NCI-H146 treated with DMSO at 0.1 percent for 48 hours (cell line): ENCODE measurements at regions not wholly inside any gene's neighbourhood (a gene's known extent, or its start where the extent isn't known, plus 50 kb on each side); places are given as distances from the start of the nearest gene placed in this dataset.

ENCODE experiments used
- DNase-seq: peaks from one replicate; lab custom pipeline; 2025; ENCODE audit not compliant: unreplicated experiment; lab: John Stamatoyannopoulos, UW

DNA sequence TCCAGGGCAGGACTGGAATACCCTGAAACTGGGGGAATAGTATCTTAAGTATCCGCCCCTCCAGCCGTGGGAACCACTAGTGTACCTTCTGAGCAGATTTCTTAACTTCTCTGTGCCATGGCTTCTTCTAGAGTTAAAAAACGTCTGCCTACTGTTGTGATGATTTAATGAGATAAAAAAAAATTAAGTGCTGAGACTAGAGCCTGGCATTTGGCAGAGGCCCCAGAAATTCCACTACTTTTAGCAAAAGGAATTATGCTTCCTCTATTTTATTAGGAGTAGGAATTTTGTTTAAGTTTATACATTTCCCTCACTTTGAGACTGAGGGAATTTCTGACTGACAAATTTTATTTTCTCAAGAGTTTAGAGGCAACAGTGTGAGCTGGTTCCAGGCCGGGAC is 371.2 kb upstream of the B3GAT1 start:
- no peak for DNase-seq

DNA sequence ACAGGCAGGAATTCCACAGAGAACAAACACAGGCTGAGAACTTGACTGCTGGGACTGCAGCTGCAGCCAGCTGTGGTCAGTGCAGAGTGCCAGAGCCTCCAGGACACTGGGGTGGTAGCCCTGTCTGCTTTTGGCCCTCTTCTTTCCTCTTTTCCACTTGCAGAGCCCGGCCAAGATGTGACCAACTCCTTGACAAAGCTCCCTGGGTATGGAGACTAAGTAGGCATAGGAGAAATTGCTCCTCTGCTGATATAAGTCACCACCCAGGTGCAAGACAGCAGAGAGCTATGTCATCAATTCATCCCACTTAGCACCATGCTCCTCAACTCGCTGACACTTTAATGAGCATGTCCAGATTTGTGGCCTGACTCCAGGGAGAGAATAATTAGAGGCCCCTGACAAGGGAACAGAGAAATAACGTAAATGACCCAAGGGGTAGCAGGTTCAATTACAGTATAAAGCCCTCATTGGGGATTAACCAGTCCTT is 369.4 kb upstream of the B3GAT1 start:
- no peak for DNase-seq

- DNase-seq: no peak
Measured at GRCh38 chr11:134780486-134781147, 368.6 kb upstream of the B3GAT1 start.

DNA sequence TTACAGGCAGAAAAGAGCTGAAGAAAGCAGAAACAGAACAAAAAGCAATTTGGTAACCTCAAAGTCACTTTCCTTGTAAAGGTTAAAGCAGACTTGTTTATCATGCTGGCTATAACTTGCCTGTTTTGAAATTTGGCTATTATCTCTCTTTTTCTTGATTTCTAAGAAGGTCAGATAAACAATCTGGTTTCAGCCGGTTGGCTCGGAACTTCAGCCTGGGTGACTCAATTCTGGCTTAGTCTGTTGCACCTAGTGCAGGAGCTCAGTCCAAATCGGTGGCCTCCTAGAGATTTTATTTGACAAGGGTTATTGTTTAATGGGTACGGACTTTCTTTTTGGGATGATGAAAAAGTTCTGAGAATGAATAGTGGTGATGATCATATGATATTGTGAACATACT is 367.1 kb upstream of the B3GAT1 start:
- no peak for DNase-seq

- no peak for DNase-seq
Measured at GRCh38 chr11:134768463-134768862, 356.4 kb upstream of the B3GAT1 start.

GRCh38 chr11:134765565-134765964 is 353.5 kb upstream of the B3GAT1 start:
- no peak for DNase-seq

GRCh38 chr11:134764966-134765365 is 352.9 kb upstream of the B3GAT1 start:
- no peak for DNase-seq

DNA sequence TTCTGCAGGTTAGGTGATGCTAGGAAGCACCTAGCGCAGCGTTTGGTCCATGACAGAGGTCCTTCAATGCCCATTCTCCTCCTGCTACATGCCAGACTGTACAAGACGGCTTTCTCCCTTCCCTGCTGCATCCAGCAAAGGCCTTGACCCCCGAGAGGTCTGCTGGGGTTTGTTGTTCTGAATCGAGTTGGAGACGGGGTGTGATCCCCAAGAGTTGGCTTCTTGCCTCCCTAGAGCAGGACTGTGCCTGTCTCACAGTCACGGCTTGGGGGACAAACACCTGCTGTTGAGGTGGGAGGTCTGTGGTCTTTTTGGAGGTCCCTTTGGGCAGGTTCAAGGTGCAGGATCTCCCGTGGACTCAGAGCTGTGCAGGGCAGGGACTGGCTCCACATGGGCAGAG is 352.3 kb upstream of the B3GAT1 start:
- DNase-seq: no peak

DNA sequence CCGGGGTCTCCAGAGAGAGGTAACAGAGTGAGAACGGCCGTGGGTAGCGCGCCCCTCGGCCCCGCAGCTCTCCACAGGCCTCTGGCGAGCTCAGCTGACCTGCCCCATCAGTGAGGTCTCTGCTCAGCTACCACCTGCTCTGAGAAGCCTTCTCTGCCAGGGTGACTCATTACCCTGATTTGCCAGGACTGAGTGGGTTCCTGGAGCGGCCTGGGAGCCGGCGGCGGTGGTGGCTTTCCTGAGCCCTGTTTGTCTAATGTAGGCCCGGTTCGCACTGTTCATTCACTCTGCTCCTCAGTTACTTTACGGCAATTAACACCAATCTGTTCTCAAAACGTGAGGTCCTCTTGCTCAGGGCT is 351.0 kb upstream of the B3GAT1 start:
- no peak for DNase-seq

DNA sequence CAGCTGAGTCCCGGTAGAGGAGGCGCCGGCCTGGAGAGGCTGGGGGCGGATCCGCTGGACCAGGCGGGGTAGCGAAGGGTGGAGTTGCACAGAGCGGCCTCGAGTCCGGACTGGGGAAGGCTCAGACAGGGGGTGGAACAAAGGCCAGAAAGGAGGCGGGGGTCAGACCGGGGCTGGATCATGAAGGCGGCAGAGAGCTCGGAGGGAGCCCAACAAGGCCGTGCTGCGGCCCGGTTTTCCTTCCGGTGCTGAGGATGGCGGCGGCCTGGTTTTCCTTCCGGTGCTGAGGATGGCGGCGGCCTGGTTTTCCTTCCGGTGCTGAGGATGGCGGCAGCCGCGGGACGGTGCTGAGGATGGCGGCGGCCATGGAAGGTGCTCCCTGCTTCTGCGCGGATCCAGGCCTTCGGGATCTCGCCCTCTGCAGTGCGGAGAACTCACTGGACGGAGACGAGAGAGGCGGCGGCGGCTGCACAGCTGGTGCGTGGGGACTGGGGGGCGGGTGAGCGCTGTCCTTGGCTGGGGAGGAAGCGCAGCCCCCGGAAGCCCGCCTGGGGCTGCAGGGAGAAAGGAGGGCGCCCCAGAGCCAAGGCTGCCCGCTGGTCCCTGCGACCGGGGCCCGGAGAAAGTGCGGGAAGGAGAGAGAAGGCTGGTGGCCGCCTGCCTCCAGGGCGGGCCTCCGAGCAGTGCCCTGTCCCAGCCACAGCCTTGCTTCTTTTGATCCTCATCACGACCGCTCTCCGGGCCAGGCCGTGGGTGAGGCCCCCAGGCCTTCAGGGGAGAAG is 350.4 kb upstream of the B3GAT1 start:
- DNase-seq: peak; percentile 30

DNA sequence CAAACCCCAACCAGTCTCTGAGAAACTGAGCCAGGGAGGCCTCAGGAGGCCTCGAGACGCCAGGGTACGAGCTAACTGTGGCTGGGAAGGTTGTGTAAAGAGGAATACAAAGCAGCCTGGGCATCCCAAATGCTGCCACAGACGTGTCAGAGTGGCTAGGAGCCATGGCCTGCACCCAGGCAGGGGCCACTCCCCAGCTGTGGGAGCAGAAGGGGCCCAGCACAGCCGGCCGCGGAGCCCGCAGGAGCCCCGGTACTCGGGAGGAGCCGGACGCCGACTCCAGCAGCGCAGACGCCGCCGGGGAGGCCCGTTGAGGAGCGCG is 349.8 kb upstream of the B3GAT1 start:
- no peak for DNase-seq

DNA sequence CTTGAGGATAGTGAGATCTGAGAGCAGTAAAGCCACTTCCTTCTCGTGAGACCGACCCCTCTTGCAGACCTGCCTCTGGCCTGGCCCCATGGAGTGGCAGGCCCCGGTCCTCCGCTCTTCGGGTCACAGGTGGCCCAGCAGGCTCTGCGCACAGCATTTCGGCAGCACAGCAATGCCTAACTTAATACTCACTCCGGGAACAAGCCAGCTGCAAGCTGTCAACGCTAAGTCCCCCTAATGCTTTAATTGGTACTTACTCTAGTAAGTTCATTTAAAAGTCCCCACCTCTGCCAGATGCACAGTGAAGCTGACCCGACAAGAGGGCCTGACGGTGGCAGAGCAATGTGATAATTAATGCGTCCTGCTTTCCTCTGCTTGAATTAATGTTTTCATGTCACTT is 349.3 kb upstream of the B3GAT1 start:
- DNase-seq: no peak

- DNase-seq: no peak
Measured at GRCh38 chr11:134760957-134761356, 348.9 kb upstream of the B3GAT1 start.

- no peak for DNase-seq
Measured at GRCh38 chr11:134760299-134760698, 348.3 kb upstream of the B3GAT1 start.

- DNase-seq: no peak
Measured at GRCh38 chr11:134759855-134760254, 347.8 kb upstream of the B3GAT1 start.

GRCh38 chr11:134759274-134759673 is 347.2 kb upstream of the B3GAT1 start:
- no peak for DNase-seq

GRCh38 chr11:134758342-134758931 is 346.4 kb upstream of the B3GAT1 start:
- DNase-seq: no peak

GRCh38 chr11:134757633-134758032 is 345.6 kb upstream of the B3GAT1 start:
- no peak for DNase-seq

- DNase-seq: no peak
Measured at GRCh38 chr11:134756811-134757540, 344.9 kb upstream of the B3GAT1 start.

DNA sequence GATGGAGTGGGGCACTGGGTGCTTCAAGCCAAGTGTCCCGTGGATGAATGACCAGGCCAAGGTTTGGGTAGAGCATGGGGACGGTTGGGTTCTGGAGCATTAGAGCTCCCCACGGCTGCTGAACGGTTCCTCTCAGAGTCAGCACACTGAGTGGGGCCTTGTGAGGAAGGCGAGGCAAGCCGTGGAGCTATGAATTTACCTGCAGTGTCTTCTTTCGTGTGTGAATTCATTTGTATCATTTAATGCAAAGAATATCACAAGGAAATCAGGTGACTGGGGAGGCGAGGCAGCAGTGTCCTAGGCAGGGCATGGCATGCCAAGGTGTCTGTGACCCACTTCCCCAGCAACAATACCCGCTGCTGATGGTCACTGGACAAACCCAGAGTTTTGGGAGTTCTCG is 343.5 kb upstream of the B3GAT1 start:
- no peak for DNase-seq

- no peak for DNase-seq
Measured at GRCh38 chr11:134754521-134755198, 342.6 kb upstream of the B3GAT1 start.
